H1 (cell line): ENCODE measurements at regions not wholly inside any gene's neighbourhood (a gene's known extent, or its start where the extent isn't known, plus 50 kb on each side); places are given as distances from the start of the nearest gene placed in this dataset.

Experiments
- CTCF ChIA-PET: fragments of 300-600 bp; sonication (Branson Sonifier 250); formaldehyde crosslinking; loops from one replicate; lab custom pipeline; 2021; ENCODE audit not compliant: partially characterized antibody; lab: Charles Lee
- POLR2A ChIA-PET: fragments of 300-600 bp; sonication (Branson Sonifier 250); formaldehyde crosslinking; loops from one replicate; lab custom pipeline; 2021; ENCODE audit warnings: inconsistent platforms; ENCODE audit not compliant: partially characterized antibody; lab: Charles Lee
- DNase-seq, 2 experiments: peaks; one replicate each; pipeline versions ENCODE4 v3.0.0 to v3.0.0-alpha.2; 2010 to 2022; ENCODE audit warnings: low spot score in 2 of 2, low read depth in 1 of 2, mixed read lengths in 1 of 2
- FAIRE-seq: peaks from 2 replicates; lab custom pipeline; 2011; peaks lifted over from hg19 to GRCh38; lab: Jason Lieb, UNC
- H2AFZ ChIP-seq: 2 replicates; pipeline ENCODE4 v1.8.1; 2012; ENCODE audit warnings: low read length, inconsistent platforms
- H2AK5ac ChIP-seq: 2 replicates; pipeline ENCODE4 v1.6.1; 2013; ENCODE audit warnings: low read depth, low read length
- H2BK120ac ChIP-seq: replicated peaks from 2 replicates; pipeline ENCODE3; 2013; ENCODE audit warnings: low read depth, low read length, inconsistent platforms
- H2BK12ac ChIP-seq: 2 replicates; pipeline ENCODE4 v1.6.1; 2013; ENCODE audit warnings: low read depth, low read length
- H2BK15ac ChIP-seq: 2 replicates; pipeline ENCODE4 v1.6.1; 2013; ENCODE audit warnings: low read length
- H2BK20ac ChIP-seq: 2 replicates; pipeline ENCODE4 v1.6.1; 2013; ENCODE audit warnings: low read length
- H2BK5ac ChIP-seq: 2 replicates; pipeline ENCODE4 v1.6.1; 2013; ENCODE audit warnings: low read depth, low read length
- H3K14ac ChIP-seq: 2 replicates; pipeline ENCODE4 v1.6.1; 2013; ENCODE audit warnings: inconsistent platforms; ENCODE audit not compliant: insufficient read length
- H3K18ac ChIP-seq: 2 replicates; pipeline ENCODE4 v1.6.1; 2013; ENCODE audit warnings: low read length; ENCODE audit errors: extremely low read depth
- H3K23ac ChIP-seq: 2 replicates; pipeline ENCODE4 v1.6.1; 2013; ENCODE audit warnings: inconsistent platforms; ENCODE audit not compliant: insufficient read length
- H3K23me2 ChIP-seq: 2 replicates; pipeline ENCODE4 v1.6.1; 2013; ENCODE audit warnings: low read depth, low read length
- H3K27ac ChIP-seq: 2 replicates; pipeline ENCODE4 v1.6.1; 2011; ENCODE audit warnings: low read depth, low read length, inconsistent platforms
- H3K27me3 ChIP-seq, 4 experiments: replicated peaks in 1 of 4; 1 replicate in 1 of 4; 2 replicates in 3 of 4; pipeline versions ENCODE4 v1.6.1 to v1.8.1; 2011 to 2013; ENCODE audit warnings: low read length in 3 of 4, mild to moderate bottlenecking in 3 of 4, inconsistent platforms in 2 of 4, mixed read lengths in 2 of 4, moderate library complexity in 1 of 4; ENCODE audit not compliant: control insufficient read depth in 3 of 4, insufficient read depth in 3 of 4; ENCODE audit errors: extremely low read depth in 1 of 4
- H3K36me3 ChIP-seq, 4 experiments: 2 replicates each; pipeline versions ENCODE4 v1.6.1 to v1.8.1; 2011 to 2013; ENCODE audit warnings: mild to moderate bottlenecking in 4 of 4, low read length in 3 of 4, moderate library complexity in 2 of 4, control low read depth in 1 of 4, inconsistent platforms in 1 of 4; ENCODE audit not compliant: insufficient read depth in 4 of 4, control insufficient read depth in 2 of 4
- H3K4ac ChIP-seq: replicated peaks from 2 replicates; pipeline ENCODE3; 2013; ENCODE audit warnings: low read length, low read depth, mixed read lengths, inconsistent platforms; ENCODE audit not compliant: insufficient read length
- H3K4me1 ChIP-seq, 4 experiments: replicated peaks in 1 of 4; 1 replicate in 1 of 4; 2 replicates in 3 of 4; pipeline versions ENCODE4 v1.6.1 to v1.8.1; 2011 to 2013; ENCODE audit warnings: low read length in 3 of 4, inconsistent platforms in 2 of 4, mixed read lengths in 1 of 4; ENCODE audit not compliant: insufficient read depth in 4 of 4, control insufficient read depth in 3 of 4
- H3K4me2 ChIP-seq, 2 experiments: 2 replicates each; pipeline versions ENCODE4 v1.6.1 to v1.8.1; 2011 to 2013; ENCODE audit warnings: low read depth in 2 of 2, low read length in 2 of 2, control low read depth in 1 of 2, inconsistent platforms in 1 of 2, mild to moderate bottlenecking in 1 of 2; ENCODE audit not compliant: insufficient read depth in 1 of 2
- H3K4me3 ChIP-seq, 4 experiments: fragments of 200-600, 300-600 bp in 1 of 4; sonication (generic), shearing (Covaris generic), sonication (Bioruptor Twin) in 1 of 4; 2 replicates each; pipeline versions ENCODE4 v1.5.1 to v1.8.1; 2011 to 2016; ENCODE audit warnings: low read length in 4 of 4, low read depth in 3 of 4, control low read depth in 2 of 4, inconsistent platforms in 2 of 4, mild to moderate bottlenecking in 2 of 4, mixed read lengths in 1 of 4, moderate library complexity in 1 of 4; ENCODE audit not compliant: insufficient read depth in 2 of 4; ENCODE audit errors: extremely low read depth in 1 of 4
- H3K56ac ChIP-seq: replicated peaks from 2 replicates; pipeline ENCODE3; 2013; ENCODE audit warnings: low read depth, mild to moderate bottlenecking, mixed read lengths, low read length, inconsistent platforms; ENCODE audit not compliant: insufficient read length
- H3K79me1 ChIP-seq: 2 replicates; pipeline ENCODE4 v1.6.1; 2013; ENCODE audit warnings: low read depth, low read length, control low read depth
- H3K79me2 ChIP-seq, 2 experiments: 2 replicates each; pipeline versions ENCODE4 v1.6.1 to v1.8.1; 2012 to 2013; ENCODE audit warnings: low read length in 2 of 2, mild to moderate bottlenecking in 2 of 2, inconsistent platforms in 1 of 2; ENCODE audit not compliant: insufficient read depth in 2 of 2, control insufficient read depth in 1 of 2
- H3K9ac ChIP-seq, 4 experiments: replicated peaks in 1 of 4; 1 replicate in 1 of 4; 2 replicates in 3 of 4; pipeline versions ENCODE4 v1.6.1 to v1.8.1; 2011 to 2013; ENCODE audit warnings: low read depth in 3 of 4, low read length in 3 of 4, control low read depth in 2 of 4, mild to moderate bottlenecking in 2 of 4, moderate library complexity in 2 of 4, inconsistent platforms in 1 of 4; ENCODE audit errors: extremely low read depth in 1 of 4
- H3K9me3 ChIP-seq, 2 experiments: 2 replicates each; pipeline versions ENCODE4 v1.6.1 to v1.8.1; 2012 to 2013; ENCODE audit warnings: mild to moderate bottlenecking in 2 of 2, moderate library complexity in 2 of 2, control low read depth in 1 of 2, inconsistent platforms in 1 of 2, low read depth in 1 of 2, low read length in 1 of 2, mixed read lengths in 1 of 2; ENCODE audit not compliant: insufficient read depth in 2 of 2
- H4K20me1 ChIP-seq, 2 experiments: replicated peaks in 1 of 2; 2 replicates each; pipeline versions ENCODE3 to v1.8.1; 2011 to 2013; ENCODE audit warnings: inconsistent platforms in 2 of 2, low read length in 2 of 2, mild to moderate bottlenecking in 1 of 2; ENCODE audit not compliant: insufficient read depth in 2 of 2, control insufficient read depth in 1 of 2
- H4K5ac ChIP-seq: 2 replicates; pipeline ENCODE4 v1.6.1; 2013; ENCODE audit warnings: low read length, low read depth, mixed read lengths, inconsistent platforms; ENCODE audit not compliant: insufficient read length
- H4K8ac ChIP-seq: 2 replicates; pipeline ENCODE4 v1.8.0; 2013; ENCODE audit warnings: mild to moderate bottlenecking, moderate library complexity, low read length, inconsistent platforms; ENCODE audit not compliant: insufficient read depth; ENCODE audit errors: extremely low read depth
- H4K91ac ChIP-seq: replicated peaks from 2 replicates; pipeline ENCODE3; 2013; ENCODE audit warnings: low read length, mixed read lengths, inconsistent platforms; ENCODE audit not compliant: insufficient read length
- CBX8 ChIP-seq: fragments of 300-800, 300-1000 bp; sonication (generic); IDR thresholded peaks from 2 replicates; pipeline ENCODE4 v1.7.1; 2016; ENCODE audit warnings: low read depth, low read length, borderline replicate concordance
- CEBPB ChIP-seq: IDR thresholded peaks from 2 replicates; pipeline ENCODE4 v1.6.1; 2012; ENCODE audit warnings: low read depth, low read length
- EP300 ChIP-seq, 2 experiments: IDR thresholded peaks; 1 replicate in 1 of 2; 2 replicates in 1 of 2; pipeline ENCODE4 v1.6.1; 2011 to 2012; ENCODE audit warnings: low read depth in 2 of 2, low read length in 2 of 2, mild to moderate bottlenecking in 2 of 2, borderline replicate concordance in 1 of 2, inconsistent platforms in 1 of 2, moderate library complexity in 1 of 2
- GABPA ChIP-seq: IDR thresholded peaks from 2 replicates; pipeline ENCODE4 v1.6.1; 2011; ENCODE audit warnings: mild to moderate bottlenecking, low read length, moderate library complexity, borderline replicate concordance; ENCODE audit not compliant: insufficient read depth
- HDAC6 ChIP-seq: IDR thresholded peaks from one replicate; pipeline ENCODE4 v1.7.1; 2012; ENCODE audit warnings: low read depth, mild to moderate bottlenecking, inconsistent platforms, low read length, moderate library complexity
- JUN ChIP-seq: IDR thresholded peaks from 2 replicates; pipeline ENCODE4 v1.6.1; 2011; ENCODE audit warnings: low read depth, mild to moderate bottlenecking, improper control_type of control experiment, low read length
- POLR2AphosphoS5 ChIP-seq: IDR thresholded peaks from 2 replicates; pipeline ENCODE4 v1.6.1; 2011; ENCODE audit warnings: low read depth, low read length
- RAD21 ChIP-seq, 2 experiments: IDR thresholded peaks in 1 of 2; conservative IDR thresholded peaks in 1 of 2; 2 replicates each; pipeline ENCODE4 v1.6.1; 2011; ENCODE audit warnings: low read depth in 2 of 2, low read length in 2 of 2, improper control_type of control experiment in 1 of 2, inconsistent platforms in 1 of 2, mild to moderate bottlenecking in 1 of 2, moderate library complexity in 1 of 2
- SP4 ChIP-seq: IDR thresholded peaks from 2 replicates; pipeline ENCODE4 v1.6.1; 2012; ENCODE audit warnings: low read length, inconsistent platforms
- SUZ12 ChIP-seq: fragments of 200-600 bp; sonication (generic); IDR thresholded peaks from 2 replicates; pipeline ENCODE4 v1.6.1; 2012; ENCODE audit warnings: mild to moderate bottlenecking, inconsistent platforms, low read length, moderate library complexity, mixed read lengths
- USF2 ChIP-seq: IDR thresholded peaks from 2 replicates; pipeline ENCODE4 v1.6.1; 2011; ENCODE audit warnings: low read length, improper control_type of control experiment
- WGBS, 2 experiments: shearing (Covaris generic) in 1 of 2; methylation state at CpG; one replicate each; pipeline versions ENCODE4 v1.1.6 to v1.1.7; 2013 to 2015; ENCODE audit warnings: low lambda C conversion rate in 2 of 2, mixed read lengths in 2 of 2, inconsistent platforms in 1 of 2, low coverage in 1 of 2, missing lambda C conversion rate in 1 of 2; ENCODE audit not compliant: insufficient replicate concordance in 2 of 2, insufficient coverage in 1 of 2, insufficient read length in 1 of 2; ENCODE audit errors: extremely low coverage in 1 of 2, missing lambda C conversion rate in 1 of 2; 5-methylcytosine and 5-hydroxymethylcytosine counted together

DNA sequence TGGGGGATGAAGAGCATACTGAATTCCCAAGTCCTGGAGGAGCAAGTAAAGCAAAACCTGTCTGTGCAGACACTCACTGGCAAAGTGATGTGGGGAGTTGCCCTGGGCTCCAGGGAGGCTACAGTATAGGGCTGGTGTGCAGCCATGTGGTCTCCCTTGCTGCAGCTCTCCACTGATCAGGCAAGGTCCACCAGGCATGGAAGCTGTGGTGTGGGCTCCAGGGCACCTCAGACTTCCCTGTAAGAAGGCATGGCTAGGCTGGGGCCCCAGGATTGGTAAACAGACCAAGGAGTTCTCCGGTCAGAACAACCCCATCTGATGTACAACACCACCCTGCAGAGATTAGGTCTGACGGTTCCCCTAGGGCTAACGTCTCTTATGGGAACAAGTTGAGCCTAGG lies 241.9 kb upstream of the NDST4 start:
- no peak overlapping the region for H4K91ac ChIP-seq
- H4K8ac ChIP-seq = no peak overlapping the region
- H3K56ac ChIP-seq = no peak overlapping the region
- no peak overlapping the region for H3K14ac ChIP-seq
- no peak overlapping the region for H2BK12ac ChIP-seq
- no peak overlapping the region for H3K4ac ChIP-seq
- H2AFZ ChIP-seq = no peak overlapping the region
- H3K4me2 ChIP-seq = no peak overlapping the region
- FAIRE-seq (no peak), DNase-seq (no peak)
- H2BK20ac ChIP-seq = no peak overlapping the region
- H2BK5ac ChIP-seq = no peak overlapping the region
- no peak overlapping the region for H2AK5ac ChIP-seq
- 0 out of 2 replicates have a peak, but pooled peaks cover 1% of the 10 kb centered on the region for H3K23me2 ChIP-seq
- no peaks in the 10 kb centered on the region; a peak in 1 of 4 replicates for H3K9me3 ChIP-seq
- 78% methylated on average over 3 of the region's 3 CpGs; no CpG with 5 or more reads in 1 of the 2 experiments for WGBS, 2 experiments
- no peak overlapping the region for H2BK15ac ChIP-seq
- no peaks in the 10 kb centered on the region for H4K20me1 ChIP-seq
- no peaks in the 10 kb centered on the region for H3K27me3 ChIP-seq
- H4K5ac ChIP-seq = no peak overlapping the region
- no peak overlapping the region for H2BK120ac ChIP-seq
- CTCF ChIA-PET = no interaction called here
- no peak overlapping the region for H3K4me3 ChIP-seq
- H3K79me1 ChIP-seq = no peaks in the 10 kb centered on the region
- H3K4me1 ChIP-seq = no peaks in the 10 kb centered on the region
- H3K9ac ChIP-seq = no peak overlapping the region
- no peaks in the 10 kb centered on the region for H3K79me2 ChIP-seq
- no peak overlapping the region for H3K27ac ChIP-seq
- no peak overlapping the region for H3K18ac ChIP-seq
- POLR2A ChIA-PET = no interaction called here
- H3K36me3 ChIP-seq = no peaks in the 10 kb centered on the region
- no peak overlapping the region for H3K23ac ChIP-seq
- TF ChIP-seq GABPA = no peak
- no peak for TF ChIP-seq RAD21 (IDR thresholded peaks at IDR 0.05 in 1 of 2, conservative IDR thresholded peaks at IDR 0.05 in 1 of 2; ENCODE audit: low read depth in 2 of 2, low read length in 2 of 2)
- no peak for TF ChIP-seq HDAC6
- no peak for TF ChIP-seq POLR2AphosphoS5
- no peak for TF ChIP-seq SUZ12
- no peak for TF ChIP-seq EP300 (IDR thresholded peaks at IDR 0.05; ENCODE audit: borderline replicate concordance in 1 of 2, low read depth in 2 of 2, low read length in 2 of 2)
- TF ChIP-seq JUN = no peak
- TF ChIP-seq CBX8 = no peak
- no peak for TF ChIP-seq USF2
- no peak for TF ChIP-seq SP4
- TF ChIP-seq CEBPB = no peak
